ENCODE measurements at regions not wholly inside any gene's neighbourhood (a gene's known extent, or its start where the extent isn't known, plus 50 kb on each side); places are given as distances from the start of the nearest gene placed in this dataset.

GRCh38 chr13:21757763-21758162, 86.9 kb downstream of the FGF9 start:
- no peak for DNase-seq (ENCODE audit: low read depth in 2 of 2)

- DNase-seq (ENCODE audit: low read depth in 2 of 2), result no peak
Measured at GRCh38 chr13:21758441-21758840, 87.6 kb downstream of the FGF9 start.

GRCh38 chr13:21759463-21759862, 88.6 kb downstream of the FGF9 start:
- no peak for DNase-seq (ENCODE audit: low read depth in 2 of 2)

GRCh38 chr13:21759911-21760310, 89.0 kb downstream of the FGF9 start:
- no peak for DNase-seq (ENCODE audit: low read depth in 2 of 2)

GRCh38 chr13:21761770-21762169, 90.9 kb downstream of the FGF9 start:
- DNase-seq (ENCODE audit: low read depth in 2 of 2), result no peak

GRCh38 chr13:21762512-21762911, 91.6 kb downstream of the FGF9 start:
- no peak for DNase-seq (ENCODE audit: low read depth in 2 of 2)

GRCh38 chr13:21767032-21767431, 96.2 kb downstream of the FGF9 start:
- no peak for DNase-seq (ENCODE audit: low read depth in 2 of 2)

GRCh38 chr13:21771075-21771474, 100.2 kb downstream of the FGF9 start:
- DNase-seq (ENCODE audit: low read depth in 2 of 2), result no peak

GRCh38 chr13:21777166-21777565, 106.3 kb downstream of the FGF9 start:
- no peak for DNase-seq (ENCODE audit: low read depth in 2 of 2)

- no peak for DNase-seq (ENCODE audit: low read depth in 2 of 2)
Measured at GRCh38 chr13:21777813-21778212, 106.9 kb downstream of the FGF9 start.

GRCh38 chr13:21782736-21783135, 111.9 kb downstream of the FGF9 start:
- no peak for DNase-seq (ENCODE audit: low read depth in 2 of 2)

GRCh38 chr13:21785990-21786389, 115.1 kb downstream of the FGF9 start:
- DNase-seq (ENCODE audit: low read depth in 2 of 2), result no peak

GRCh38 chr13:21796066-21796465, 125.2 kb downstream of the FGF9 start:
- no peak for DNase-seq (ENCODE audit: low read depth in 2 of 2)

GRCh38 chr13:21796775-21797514, 126.1 kb downstream of the FGF9 start:
- no peak for DNase-seq (ENCODE audit: low read depth in 2 of 2)

GRCh38 chr13:21797736-21798135, 126.9 kb downstream of the FGF9 start:
- no peak for DNase-seq (ENCODE audit: low read depth in 2 of 2)

GRCh38 chr13:21798181-21798580, 127.3 kb downstream of the FGF9 start:
- DNase-seq (ENCODE audit: low read depth in 2 of 2), result no peak

GRCh38 chr13:21799671-21800070, 128.8 kb downstream of the FGF9 start:
- DNase-seq (ENCODE audit: low read depth in 2 of 2), result no peak

- no peak for DNase-seq (ENCODE audit: low read depth in 2 of 2)
Measured at GRCh38 chr13:21800837-21801616, 130.2 kb downstream of the FGF9 start.

GRCh38 chr13:21805733-21806132, 134.9 kb downstream of the FGF9 start:
- no peak for DNase-seq (ENCODE audit: low read depth in 2 of 2)

GRCh38 chr13:21812192-21812626, 141.3 kb downstream of the FGF9 start:
- DNase-seq (ENCODE audit: low read depth in 2 of 2), result no peak

- DNase-seq (ENCODE audit: low read depth in 2 of 2), result no peak
Measured at GRCh38 chr13:21813110-21813509, 142.2 kb downstream of the FGF9 start.

- DNase-seq (ENCODE audit: low read depth in 2 of 2), result no peak
Measured at GRCh38 chr13:21813844-21814243, 143.0 kb downstream of the FGF9 start.

- no peak for DNase-seq (ENCODE audit: low read depth in 2 of 2)
Measured at GRCh38 chr13:21814604-21815003, 143.7 kb downstream of the FGF9 start.
